Tibial nerve (tissue), 4 donors: ENCODE measurements at regions not wholly inside any gene's neighbourhood (a gene's known extent, or its start where the extent isn't known, plus 50 kb on each side); places are given as distances from the start of the nearest gene placed in this dataset.

Experiments used
- DNase-seq, 2 donors: peaks; one replicate each; pipeline ENCODE4 v3.0.0-alpha.2; 2019; ENCODE audit warnings: low spot score in 2 of 2
- H3K27ac ChIP-seq, 4 donors: fragments of 200-600 bp; sonication (generic) in 3 of 4; one replicate each; pipeline ENCODE4 v1.5.1; 2017 to 2019; ENCODE audit warnings: mild to moderate bottlenecking in 1 of 4
- H3K27me3 ChIP-seq, 2 donors: fragments of 200-600 bp; sonication (generic) in 1 of 2; one replicate each; pipeline versions ENCODE4 v1.5.1 to v1.6.0; 2017 to 2019
- H3K36me3 ChIP-seq, 3 donors: fragments of 200-600 bp; sonication (generic); one replicate each; pipeline ENCODE4 v1.5.1; 2018 to 2019
- H3K4me1 ChIP-seq, 4 donors: fragments of 200-600 bp; sonication (generic) in 3 of 4; one replicate each; pipeline ENCODE4 v1.5.1; 2017 to 2019
- H3K4me3 ChIP-seq, 4 donors: fragments of 200-600 bp; sonication (generic) in 3 of 4; one replicate each; pipeline ENCODE4 v1.5.1; 2017 to 2019; ENCODE audit warnings: mild to moderate bottlenecking in 1 of 4, moderate library complexity in 1 of 4
- H3K9me3 ChIP-seq, 4 donors: fragments of 200-600 bp; sonication (generic) in 3 of 4; one replicate each; pipeline ENCODE4 v1.5.1; 2017 to 2019
- CTCF ChIP-seq, 5 experiments: fragments of 200-600 bp in 3 of 5; fragments of 450-650 bp in 2 of 5; sonication (generic) in 3 of 5; IDR thresholded peaks; one replicate each; pipeline ENCODE4 v1.5.1; 2016 to 2019; ENCODE audit warnings: antibody characterized with exemption in 5 of 5, mild to moderate bottlenecking in 3 of 5, moderate library complexity in 2 of 5
- EP300 ChIP-seq, 2 donors: sonication (generic); formaldehyde crosslinking; IDR thresholded peaks; one replicate each; pipeline ENCODE4 v1.6.1; 2017; ENCODE audit warnings: antibody characterized with exemption in 2 of 2, mild to moderate bottlenecking in 1 of 2
- POLR2A ChIP-seq, 2 donors: fragments of 450-650 bp; IDR thresholded peaks; one replicate each; pipeline ENCODE4 v1.6.1; 2017; ENCODE audit warnings: antibody characterized with exemption in 2 of 2, mild to moderate bottlenecking in 2 of 2, moderate library complexity in 2 of 2
- WGBS, 2 donors: methylation state at CpG; one replicate each; pipeline ENCODE4 v1.1.5; 2018; 5-methylcytosine and 5-hydroxymethylcytosine counted together

GRCh38 chr13:79149210-79149609 lies 256.8 kb downstream of the RBM26 start:
- Histone ChIP-seq H3K4me1 (no peaks in the 10 kb centered on the region), H3K27me3 (no peaks in the 10 kb centered on the region), H3K9me3 (peaks cover 0 to 4% (median 0%) of the 10 kb centered on the region in 4 donors), H3K4me3 (no peak overlapping the region), H3K36me3 (no peaks in the 10 kb centered on the region), H3K27ac (no peak overlapping the region)
- 75 to 82% methylated on average over 1 of the region's 1 CpG for WGBS, 2 donors
- TF ChIP-seq EP300 (IDR thresholded peaks at IDR 0.05) (no peak), CTCF (IDR thresholded peaks at IDR 0.05) (no peak), POLR2A (IDR thresholded peaks at IDR 0.05) (no peak)
- DNase-seq, result no peak

- Histone ChIP-seq H3K4me3 (no peak overlapping the region), H3K9me3 (no peaks in the 10 kb centered on the region), H3K36me3 (no peaks in the 10 kb centered on the region), H3K4me1 (no peaks in the 10 kb centered on the region), H3K27ac (no peak overlapping the region), H3K27me3 (no peaks in the 10 kb centered on the region)
- no peak for DNase-seq
- 65 to 86% methylated on average over 3 of the region's 3 CpGs for WGBS, 2 donors
- TF ChIP-seq EP300 (IDR thresholded peaks at IDR 0.05), result no peak
- TF ChIP-seq POLR2A (IDR thresholded peaks at IDR 0.05), result no peak
- no peak for TF ChIP-seq CTCF (IDR thresholded peaks at IDR 0.05)
Measured at GRCh38 chr13:79141082-79141481, 265.0 kb downstream of the RBM26 start.

GRCh38 chr13:79128158-79128557 lies 277.9 kb downstream of the RBM26 start:
- no peak for DNase-seq
- TF ChIP-seq EP300 (IDR thresholded peaks at IDR 0.05), result no peak
- TF ChIP-seq POLR2A (IDR thresholded peaks at IDR 0.05), result no peak
- no peak for TF ChIP-seq CTCF (IDR thresholded peaks at IDR 0.05)
- Histone ChIP-seq H3K9me3 (peaks cover 0 to 9% (median 0%) of the 10 kb centered on the region in 4 donors), H3K27me3 (no peaks in the 10 kb centered on the region), H3K27ac (no peak overlapping the region), H3K4me1 (no peaks in the 10 kb centered on the region), H3K36me3 (no peaks in the 10 kb centered on the region), H3K4me3 (no peak overlapping the region)
- WGBS, 2 donors, result 84 to 92% methylated on average over 2 of the region's 2 CpGs

- Histone ChIP-seq H3K9me3 (peaks cover 0 to 9% (median 0%) of the 10 kb centered on the region in 4 donors), H3K36me3 (no peaks in the 10 kb centered on the region), H3K27ac (no peak overlapping the region), H3K4me3 (no peak overlapping the region), H3K4me1 (no peaks in the 10 kb centered on the region), H3K27me3 (no peaks in the 10 kb centered on the region)
- TF ChIP-seq POLR2A (IDR thresholded peaks at IDR 0.05), result no peak
- no peak for TF ChIP-seq CTCF (IDR thresholded peaks at IDR 0.05)
- no peak for TF ChIP-seq EP300 (IDR thresholded peaks at IDR 0.05)
- WGBS, 2 donors, result 88 to 94% methylated on average over 1 of the region's 1 CpG
- no peak for DNase-seq
Measured at GRCh38 chr13:79126706-79127105, 279.3 kb downstream of the RBM26 start.

GRCh38 chr13:79124183-79124582 lies 281.9 kb downstream of the RBM26 start:
- Histone ChIP-seq H3K9me3 (peaks cover 0 to 12% (median 0%) of the 10 kb centered on the region in 4 donors), H3K36me3 (no peaks in the 10 kb centered on the region), H3K27me3 (no peaks in the 10 kb centered on the region), H3K4me3 (no peak overlapping the region), H3K27ac (no peak overlapping the region), H3K4me1 (no peaks in the 10 kb centered on the region)
- WGBS, 2 donors, result 88 to 96% methylated on average over 2 of the region's 2 CpGs
- TF ChIP-seq CTCF (IDR thresholded peaks at IDR 0.05), result no peak
- TF ChIP-seq POLR2A (IDR thresholded peaks at IDR 0.05), result no peak
- TF ChIP-seq EP300 (IDR thresholded peaks at IDR 0.05), result no peak
- no peak for DNase-seq
